ENCODE measurements at regions not wholly inside any gene's neighbourhood (a gene's known extent, or its start where the extent isn't known, plus 50 kb on each side); places are given as distances from the start of the nearest gene placed in this dataset.

GRCh38 chr5:6843335-6843734 is 130.1 kb downstream of the TENT4A start:
- 88% methylated on average over 1 of the region's 2 CpGs for WGBS (ENCODE audit: insufficient coverage)
- Histone ChIP-seq H3K4me3 (replicated peaks in 1 of 3; ENCODE audit: low read depth in 2 of 3, low read length in 3 of 3) (no peak overlapping the region), H3K9me3 (replicated peaks in 1 of 2; ENCODE audit: control insufficient read depth in 1 of 2, insufficient read depth in 1 of 2, low read length in 2 of 2) (peaks cover 0 to 4% of the 10 kb centered on the region in 2 donors), H2AFZ (ENCODE audit: insufficient read depth, low read depth, low read length, poor library complexity, severe bottlenecking) (no peak overlapping the region), H3K27ac (ENCODE audit: low read depth in 1 of 2, low read length in 2 of 2) (no peak overlapping the region), H3K79me2 (ENCODE audit: insufficient read depth, low read length) (no peaks in the 10 kb centered on the region), H3K36me3 (replicated peaks in 1 of 2; ENCODE audit: control insufficient read depth in 1 of 2, insufficient read depth in 2 of 2, low read length in 2 of 2) (no peaks in the 10 kb centered on the region), H4K20me1 (ENCODE audit: insufficient read depth, low read length) (no peaks in the 10 kb centered on the region), H3K4me2 (replicated peaks; ENCODE audit: extremely low read depth, low read length, poor library complexity, severe bottlenecking) (no peak overlapping the region), H3K9ac (ENCODE audit: insufficient read depth, low read length, poor library complexity, severe bottlenecking) (no peak overlapping the region), H3K4me1 (ENCODE audit: control insufficient read depth in 1 of 2, insufficient read depth in 2 of 2, low read length in 2 of 2) (no peaks in the 10 kb centered on the region), H3K27me3 (ENCODE audit: control insufficient read depth in 2 of 2, insufficient read depth in 2 of 2, low read length in 2 of 2) (no peaks in the 10 kb centered on the region)
- Mint-ChIP-seq H3K27ac (no peak overlapping the region), H3K27me3 (ENCODE audit: low read depth in 3 of 3) (peaks cover 2 to 4% (median 3%) of the 10 kb centered on the region in 3 donors), H3K4me3 (no peak overlapping the region), H3K9me3 (peaks cover 6 to 17% (median 10%) of the 10 kb centered on the region in 7 donors), H3K36me3 (no peaks in the 10 kb centered on the region), H3K4me1 (peaks cover 3% of the 10 kb centered on the region)
- TF ChIP-seq, protein P1, sequence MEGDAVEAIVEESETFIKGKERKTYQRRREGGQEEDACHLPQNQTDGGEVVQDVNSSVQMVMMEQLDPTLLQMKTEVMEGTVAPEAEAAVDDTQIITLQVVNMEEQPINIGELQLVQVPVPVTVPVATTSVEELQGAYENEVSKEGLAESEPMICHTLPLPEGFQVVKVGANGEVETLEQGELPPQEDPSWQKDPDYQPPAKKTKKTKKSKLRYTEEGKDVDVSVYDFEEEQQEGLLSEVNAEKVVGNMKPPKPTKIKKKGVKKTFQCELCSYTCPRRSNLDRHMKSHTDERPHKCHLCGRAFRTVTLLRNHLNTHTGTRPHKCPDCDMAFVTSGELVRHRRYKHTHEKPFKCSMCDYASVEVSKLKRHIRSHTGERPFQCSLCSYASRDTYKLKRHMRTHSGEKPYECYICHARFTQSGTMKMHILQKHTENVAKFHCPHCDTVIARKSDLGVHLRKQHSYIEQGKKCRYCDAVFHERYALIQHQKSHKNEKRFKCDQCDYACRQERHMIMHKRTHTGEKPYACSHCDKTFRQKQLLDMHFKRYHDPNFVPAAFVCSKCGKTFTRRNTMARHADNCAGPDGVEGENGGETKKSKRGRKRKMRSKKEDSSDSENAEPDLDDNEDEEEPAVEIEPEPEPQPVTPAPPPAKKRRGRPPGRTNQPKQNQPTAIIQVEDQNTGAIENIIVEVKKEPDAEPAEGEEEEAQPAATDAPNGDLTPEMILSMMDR (IDR thresholded peaks at IDR 0.05) = no peak
- no peak for DNase-seq
- intact Hi-C loops (cut with micrococcal nuclease) = no loop called here

GRCh38 chr5:6843821-6844220 is 130.6 kb downstream of the TENT4A start:
- peaks cover 0 to 4% of the 10 kb centered on the region in 2 donors for H3K9me3 ChIP-seq (replicated peaks in 1 of 2; ENCODE audit: control insufficient read depth in 1 of 2, insufficient read depth in 1 of 2, low read length in 2 of 2)
- TF ChIP-seq, protein P1 (IDR thresholded peaks at IDR 0.05) = no peak
- no peaks in the 10 kb centered on the region for H4K20me1 ChIP-seq (ENCODE audit: insufficient read depth, low read length)
- H3K4me1 Mint-ChIP-seq = no peaks in the 10 kb centered on the region
- DNase-seq = no peak
- H3K4me3 ChIP-seq (replicated peaks in 1 of 3; ENCODE audit: low read depth in 2 of 3, low read length in 3 of 3) = no peak overlapping the region
- peaks cover 6 to 20% (median 13%) of the 10 kb centered on the region in 7 donors for H3K9me3 Mint-ChIP-seq
- no peaks in the 10 kb centered on the region for H3K4me1 ChIP-seq (ENCODE audit: control insufficient read depth in 1 of 2, insufficient read depth in 2 of 2, low read length in 2 of 2)
- H3K27ac Mint-ChIP-seq = no peak overlapping the region
- no peaks in the 10 kb centered on the region for H3K27me3 ChIP-seq (ENCODE audit: control insufficient read depth in 2 of 2, insufficient read depth in 2 of 2, low read length in 2 of 2)
- H3K9ac ChIP-seq (ENCODE audit: insufficient read depth, low read length, poor library complexity, severe bottlenecking) = no peak overlapping the region
- no peaks in the 10 kb centered on the region for H3K36me3 Mint-ChIP-seq
- WGBS (ENCODE audit: insufficient coverage) = 93% methylated on average over 7 of the region's 8 CpGs
- no peak overlapping the region for H3K4me3 Mint-ChIP-seq
- no peak overlapping the region for H3K27ac ChIP-seq (ENCODE audit: low read depth in 1 of 2, low read length in 2 of 2)
- peaks cover 0 to 2% (median 2%) of the 10 kb centered on the region in 3 donors for H3K27me3 Mint-ChIP-seq (ENCODE audit: low read depth in 3 of 3)
- no peaks in the 10 kb centered on the region for H3K36me3 ChIP-seq (replicated peaks in 1 of 2; ENCODE audit: control insufficient read depth in 1 of 2, insufficient read depth in 2 of 2, low read length in 2 of 2)
- intact Hi-C loops (cut with micrococcal nuclease) = no loop called here
- H2AFZ ChIP-seq (ENCODE audit: insufficient read depth, low read depth, low read length, poor library complexity, severe bottlenecking) = no peak overlapping the region
- H3K4me2 ChIP-seq (replicated peaks; ENCODE audit: extremely low read depth, low read length, poor library complexity, severe bottlenecking) = no peak overlapping the region
- H3K79me2 ChIP-seq (ENCODE audit: insufficient read depth, low read length) = no peaks in the 10 kb centered on the region
